Hepatocyte (in vitro differentiated cells): ENCODE measurements at regions not wholly inside any gene's neighbourhood (a gene's known extent, or its start where the extent isn't known, plus 50 kb on each side); places are given as distances from the start of the nearest gene placed in this dataset.

Source experiments
- DNase-seq: peaks from one replicate; pipeline ENCODE4 v3.0.0-alpha.2; 2016; ENCODE audit warnings: low spot score
- H2AFZ ChIP-seq: fragments of 200-600 bp; sonication (generic); 2 replicates; pipeline ENCODE4 v1.6.0; 2016; ENCODE audit warnings: antibody characterized with exemption, mild to moderate bottlenecking
- H3K27ac ChIP-seq: fragments of 200-600 bp; sonication (generic); 2 replicates; pipeline ENCODE4 v1.5.1; 2016; ENCODE audit warnings: mild to moderate bottlenecking
- H3K27me3 ChIP-seq: fragments of 200-600 bp; sonication (generic); 2 replicates; pipeline ENCODE4 v1.6.1; 2016
- H3K36me3 ChIP-seq: fragments of 200-600 bp; sonication (generic); replicated peaks from 2 replicates; pipeline ENCODE4 v1.5.1; 2016; ENCODE audit warnings: low read depth; ENCODE audit not compliant: insufficient read depth
- H3K4me1 ChIP-seq: fragments of 200-600 bp; sonication (generic); 2 replicates; pipeline ENCODE4 v1.5.1; 2016; ENCODE audit warnings: mild to moderate bottlenecking, moderate library complexity; ENCODE audit not compliant: insufficient read depth
- H3K4me2 ChIP-seq: fragments of 200-600 bp; sonication (generic); 2 replicates; pipeline ENCODE4 v1.6.0; 2016
- H3K4me3 ChIP-seq: fragments of 200-600 bp; sonication (generic); 2 replicates; pipeline ENCODE4 v1.5.1; 2016; ENCODE audit warnings: mild to moderate bottlenecking
- H3K79me2 ChIP-seq: fragments of 200-600 bp; sonication (generic); 2 replicates; pipeline ENCODE4 v1.6.0; 2017; ENCODE audit warnings: mild to moderate bottlenecking
- H3K9me2 ChIP-seq: fragments of 200-600 bp; sonication (generic); replicated peaks from 2 replicates; pipeline ENCODE4 v1.6.0; 2017; ENCODE audit warnings: mild to moderate bottlenecking; ENCODE audit not compliant: insufficient read depth
- H3K9me3 ChIP-seq: fragments of 200-600 bp; sonication (generic); 2 replicates; pipeline ENCODE4 v1.5.1; 2016; ENCODE audit warnings: low read depth, mild to moderate bottlenecking
- H4K20me1 ChIP-seq: fragments of 200-600 bp; sonication (generic); 2 replicates; pipeline ENCODE4 v1.6.0; 2016; ENCODE audit warnings: mild to moderate bottlenecking; ENCODE audit not compliant: insufficient read depth, poor library complexity, severe bottlenecking
- CTCF ChIP-seq: fragments of 200-600 bp; sonication (generic); IDR thresholded peaks from 2 replicates; pipeline ENCODE4 v1.5.1; 2016; ENCODE audit warnings: antibody characterized with exemption, mild to moderate bottlenecking; ENCODE audit not compliant: poor library complexity
- EZH2 ChIP-seq: fragments of 200-600 bp; sonication (generic); IDR thresholded peaks from 2 replicates; pipeline ENCODE4 v1.6.1; 2016; ENCODE audit warnings: antibody characterized with exemption, mild to moderate bottlenecking, borderline replicate concordance
- EZH2phosphoT487 ChIP-seq: fragments of 200-600 bp; sonication (generic); IDR thresholded peaks from one replicate; pipeline ENCODE4 v1.6.1; 2018; ENCODE audit warnings: antibody characterized with exemption, mild to moderate bottlenecking, low read depth, moderate library complexity; ENCODE audit not compliant: unreplicated experiment, severe bottlenecking
- WGBS: methylation state at CpG from one replicate; pipeline ENCODE4 v1.1.6; 2016; ENCODE audit warnings: low lambda C conversion rate; ENCODE audit errors: missing lambda C conversion rate; 5-methylcytosine and 5-hydroxymethylcytosine counted together

GRCh38 chr12:84150201-84150600, 762.4 kb downstream of the SLC6A15 start:
- DNase-seq, result no peak
- Histone ChIP-seq H3K4me2 (no peak overlapping the region), H3K27ac (no peak overlapping the region), H2AFZ (no peak overlapping the region), H3K79me2 (no peaks in the 10 kb centered on the region), H3K4me3 (no peak overlapping the region), H3K9me3 (no peaks in the 10 kb centered on the region), H4K20me1 (no peaks in the 10 kb centered on the region), H3K9me2 (no peaks in the 10 kb centered on the region), H3K36me3 (no peaks in the 10 kb centered on the region), H3K4me1 (no peaks in the 10 kb centered on the region), H3K27me3 (no peaks in the 10 kb centered on the region)
- 81% methylated on average over 3 of the region's 3 CpGs for WGBS
- TF ChIP-seq EZH2phosphoT487 (no peak), EZH2 (no peak), CTCF (no peak)

- no peaks in the 10 kb centered on the region for H3K27me3 ChIP-seq
- H3K4me1 ChIP-seq, result no peaks in the 10 kb centered on the region
- no peak overlapping the region for H3K27ac ChIP-seq
- no peak overlapping the region for H3K4me2 ChIP-seq
- 92% methylated on average over 3 of the region's 3 CpGs for WGBS
- no peaks in the 10 kb centered on the region for H3K36me3 ChIP-seq
- no peak overlapping the region for H2AFZ ChIP-seq
- H4K20me1 ChIP-seq, result no peaks in the 10 kb centered on the region
- no peak overlapping the region for H3K4me3 ChIP-seq
- no peaks in the 10 kb centered on the region for H3K9me3 ChIP-seq
- no peaks in the 10 kb centered on the region for H3K9me2 ChIP-seq
- TF ChIP-seq CTCF (no peak), EZH2 (no peak), EZH2phosphoT487 (no peak)
- H3K79me2 ChIP-seq, result no peaks in the 10 kb centered on the region
- no peak for DNase-seq
Observed at GRCh38 chr12:84148335-84148734, 764.3 kb downstream of the SLC6A15 start.

- no peaks in the 10 kb centered on the region for H3K27me3 ChIP-seq
- no peaks in the 10 kb centered on the region for H3K79me2 ChIP-seq
- H3K4me3 ChIP-seq, result no peak overlapping the region
- H3K4me2 ChIP-seq, result no peak overlapping the region
- H2AFZ ChIP-seq, result no peak overlapping the region
- H4K20me1 ChIP-seq, result no peaks in the 10 kb centered on the region
- no peak overlapping the region for H3K27ac ChIP-seq
- DNase-seq, result no peak
- no peaks in the 10 kb centered on the region for H3K9me2 ChIP-seq
- H3K9me3 ChIP-seq, result no peaks in the 10 kb centered on the region
- no peaks in the 10 kb centered on the region for H3K4me1 ChIP-seq
- 36% methylated on average over 4 of the region's 4 CpGs for WGBS
- TF ChIP-seq EZH2 (no peak), EZH2phosphoT487 (no peak), CTCF (no peak)
- no peaks in the 10 kb centered on the region for H3K36me3 ChIP-seq
Observed at GRCh38 chr12:84136862-84137367, 775.7 kb downstream of the SLC6A15 start.
